HG03432 (cell line): ENCODE measurements at regions not wholly inside any gene's neighbourhood (a gene's known extent, or its start where the extent isn't known, plus 50 kb on each side); places are given as distances from the start of the nearest gene placed in this dataset.
"Not testable (repeated sequence)": the region's sequence is repeated elsewhere in the genome, so short reads cannot be mapped to it uniquely, and the experiment has no call there.

Experiments
- ATAC-seq: cut with Tn5 transposase; IDR thresholded peaks from one replicate; pipeline ENCODE4 v1.9.1; 2021; ENCODE audit warnings: mild to moderate bottlenecking, moderate library complexity; ENCODE audit not compliant: unreplicated experiment

GRCh38 chr6:132060591-132060990, 109.4 kb upstream of the CCN2 start:
- ATAC-seq: no peak

GRCh38 chr6:132058975-132059374, 107.8 kb upstream of the CCN2 start:
- no peak for ATAC-seq

DNA sequence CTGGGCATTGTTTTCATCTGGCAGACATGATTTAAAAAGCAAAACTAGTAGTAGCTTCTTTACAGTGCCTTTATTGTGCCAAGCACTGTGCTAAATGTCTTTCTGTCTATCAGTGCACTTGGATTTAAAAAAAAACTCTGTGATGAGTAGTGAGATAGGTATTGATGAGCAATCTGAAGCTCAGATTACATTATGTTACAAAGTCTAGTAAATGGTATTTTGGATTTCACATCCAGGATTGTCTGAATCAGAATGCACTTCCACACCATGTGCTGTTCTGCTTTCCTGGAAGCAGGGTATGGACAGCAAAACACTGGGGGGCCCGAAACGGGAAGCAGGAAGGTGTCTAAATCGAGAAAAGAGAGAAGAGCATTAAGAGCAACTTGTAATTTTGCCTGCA, 103.4 kb upstream of the CCN2 start:
- ATAC-seq: no peak

GRCh38 chr6:132053511-132053910, 102.3 kb upstream of the CCN2 start:
- no peak for ATAC-seq

GRCh38 chr6:132052096-132052495, 100.9 kb upstream of the CCN2 start:
- no peak for ATAC-seq

- ATAC-seq: no peak
Observed at GRCh38 chr6:132045877-132046276, 94.7 kb upstream of the CCN2 start.

DNA sequence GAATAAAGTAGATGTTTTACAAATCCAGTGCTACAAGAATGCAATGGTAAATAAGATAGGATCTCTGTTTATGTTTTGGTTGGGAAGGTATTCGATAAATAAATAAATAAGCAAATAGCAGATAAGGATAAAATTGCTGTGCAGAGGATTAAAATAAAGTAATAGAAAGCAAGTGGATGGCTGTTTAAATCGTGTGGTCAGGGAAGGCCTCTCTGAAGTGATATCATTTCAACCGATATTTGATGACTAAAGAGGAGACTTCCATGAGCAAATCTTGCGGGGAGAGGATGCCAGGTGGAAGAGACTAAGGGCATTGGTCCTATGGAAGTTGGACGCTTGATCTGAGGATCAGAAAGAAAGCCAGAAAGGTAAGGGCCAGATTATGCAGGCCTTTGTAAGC, 92.0 kb upstream of the CCN2 start:
- ATAC-seq: no peak

- ATAC-seq: no peak
Observed at GRCh38 chr6:132041706-132042105, 90.5 kb upstream of the CCN2 start.

- no peak for ATAC-seq
Observed at GRCh38 chr6:132028029-132028428, 76.9 kb upstream of the CCN2 start.

DNA sequence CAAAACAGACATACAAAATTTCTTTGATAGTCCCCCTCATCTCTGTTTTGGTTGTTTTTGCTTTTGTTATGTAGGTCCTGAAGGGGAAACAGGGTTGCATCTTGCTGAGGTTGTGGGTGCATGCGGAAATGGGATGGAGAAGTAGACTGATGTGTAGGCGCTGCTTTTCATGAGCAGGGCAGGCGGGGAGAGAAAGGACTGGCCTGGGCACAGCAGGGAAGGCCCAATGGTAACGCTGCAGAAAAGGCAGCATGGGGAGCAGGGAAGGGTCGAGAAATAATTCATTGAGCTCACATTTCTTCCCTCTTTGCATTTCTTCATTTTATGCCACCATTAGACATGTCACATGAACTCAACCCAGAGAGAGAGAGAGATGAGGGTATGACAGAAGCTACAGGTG, 74.3 kb upstream of the CCN2 start:
- ATAC-seq: no peak

DNA sequence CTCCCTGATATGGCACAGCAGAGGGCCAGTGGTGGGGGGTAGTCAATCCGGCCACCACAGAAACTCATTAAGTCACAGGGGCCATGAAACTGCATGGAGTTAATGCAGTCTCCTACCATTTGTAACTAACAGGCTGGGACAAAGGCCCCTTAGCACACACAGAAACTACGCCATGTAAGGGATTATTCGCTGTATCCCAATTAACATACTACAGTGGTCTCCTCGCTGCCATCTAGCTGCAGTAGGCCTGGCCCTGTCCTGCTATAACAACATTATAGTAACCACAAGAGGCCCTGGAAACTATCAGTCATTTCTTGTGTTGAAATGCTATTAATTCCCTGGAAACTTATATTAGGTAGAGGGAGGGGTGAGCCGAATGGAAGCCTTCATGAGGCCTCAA, 72.3 kb upstream of the CCN2 start:
- no peak for ATAC-seq

DNA sequence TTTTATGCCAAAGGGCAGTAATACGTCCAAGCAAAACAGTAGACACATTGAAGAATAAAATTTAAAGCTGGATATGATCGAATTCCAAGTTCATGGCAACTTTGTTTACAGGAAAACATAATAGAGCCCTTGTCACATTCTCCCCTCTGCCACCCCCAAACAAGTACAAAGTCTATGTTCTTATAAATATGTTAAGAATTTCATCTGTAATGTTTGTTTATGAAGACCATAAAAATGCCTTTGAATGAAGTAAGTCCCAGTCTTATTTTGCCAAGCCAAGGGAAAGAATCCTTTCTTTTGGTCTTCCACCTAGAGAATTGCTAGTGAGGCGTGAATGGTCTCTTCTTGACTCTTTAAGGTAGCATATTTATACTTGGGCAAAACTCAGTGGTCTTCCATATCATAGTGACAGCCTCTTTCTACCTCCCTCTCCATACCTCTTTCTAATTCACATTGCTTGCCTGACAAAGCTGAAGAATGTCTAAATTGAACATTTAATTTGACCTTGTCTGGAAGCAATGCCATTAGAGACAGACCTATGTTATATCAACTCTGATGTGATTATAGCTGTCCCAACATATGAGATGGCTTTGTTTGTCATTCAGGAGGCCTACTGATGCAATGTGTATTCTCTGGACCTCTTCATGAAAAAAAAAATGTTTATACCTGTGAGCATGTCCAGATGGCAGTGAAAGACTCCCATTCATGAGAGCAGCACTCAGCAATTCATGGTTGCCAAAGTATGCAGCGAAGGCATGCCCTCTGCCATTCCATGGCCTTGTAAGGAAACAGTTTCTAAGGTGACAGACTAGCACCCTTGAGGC, 70.6 kb upstream of the CCN2 start:
- ATAC-seq: no peak

GRCh38 chr6:132020918-132021317, 69.7 kb upstream of the CCN2 start:
- ATAC-seq: not testable (repeated sequence)

DNA sequence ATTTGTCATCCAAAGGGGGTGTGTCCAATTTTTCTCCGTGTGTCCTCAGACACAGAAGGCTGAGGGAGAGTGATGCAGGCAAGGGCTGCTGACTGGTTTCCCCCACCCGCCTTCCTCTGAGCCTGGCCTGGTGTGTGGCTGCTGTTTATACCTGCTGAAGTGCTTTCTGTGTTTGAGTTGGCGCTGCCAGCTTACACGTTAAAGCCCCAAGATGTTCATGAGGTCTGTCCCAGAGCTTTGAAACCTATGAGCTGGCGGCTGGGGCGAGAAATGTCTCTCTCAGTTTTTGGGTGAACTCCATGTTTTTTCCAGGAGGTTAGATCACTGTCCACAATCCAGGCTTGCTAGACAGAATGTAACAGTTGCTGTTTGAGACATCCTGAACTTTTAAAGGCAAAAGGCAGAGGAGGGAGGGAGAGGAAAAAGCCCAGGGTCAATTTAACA, 69.0 kb upstream of the CCN2 start:
- ATAC-seq: no peak

GRCh38 chr6:132019586-132019985, 68.4 kb upstream of the CCN2 start:
- no peak for ATAC-seq

GRCh38 chr6:132017942-132018341, 66.8 kb upstream of the CCN2 start:
- ATAC-seq: no peak

DNA sequence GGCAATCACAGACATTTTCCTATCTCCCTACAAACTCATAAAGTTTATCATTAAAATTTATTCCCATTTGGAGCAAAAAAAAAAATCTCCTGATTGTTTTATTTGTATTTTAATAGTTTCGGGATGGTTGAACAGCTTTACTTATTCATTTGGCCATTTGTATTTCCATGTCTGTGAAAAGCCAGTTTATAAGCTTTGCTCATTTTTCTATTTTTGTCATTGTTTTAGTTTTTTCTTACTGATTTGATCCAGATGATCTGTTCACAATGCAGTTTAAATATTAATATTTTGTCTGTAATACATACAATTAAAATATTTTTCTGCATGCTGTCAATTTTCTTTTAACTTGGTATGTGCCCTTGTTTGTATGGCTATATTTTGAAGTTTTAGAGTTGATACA, 65.2 kb upstream of the CCN2 start:
- ATAC-seq: no peak

DNA sequence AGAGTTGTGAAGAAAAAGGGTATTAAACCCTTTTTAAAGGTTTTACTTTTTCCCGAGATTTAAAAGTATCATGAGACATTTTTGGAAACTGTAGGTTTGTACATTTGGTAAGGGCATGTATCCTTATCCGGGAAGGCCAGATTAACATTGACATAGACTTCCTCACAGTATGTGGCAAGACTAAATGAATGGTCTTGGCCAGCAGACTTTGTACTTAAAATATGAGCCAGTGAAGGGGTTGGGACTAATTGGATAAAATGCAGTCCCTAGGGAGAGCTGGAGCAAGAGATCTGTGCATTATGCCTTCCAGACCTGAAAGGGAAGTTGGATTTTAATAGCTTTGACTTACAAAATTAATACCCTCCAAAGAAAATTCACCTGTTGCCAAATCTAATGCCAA, 60.4 kb upstream of the CCN2 start:
- no peak for ATAC-seq

- ATAC-seq: no peak
Observed at GRCh38 chr6:132009175-132009574, 58.0 kb upstream of the CCN2 start.

DNA sequence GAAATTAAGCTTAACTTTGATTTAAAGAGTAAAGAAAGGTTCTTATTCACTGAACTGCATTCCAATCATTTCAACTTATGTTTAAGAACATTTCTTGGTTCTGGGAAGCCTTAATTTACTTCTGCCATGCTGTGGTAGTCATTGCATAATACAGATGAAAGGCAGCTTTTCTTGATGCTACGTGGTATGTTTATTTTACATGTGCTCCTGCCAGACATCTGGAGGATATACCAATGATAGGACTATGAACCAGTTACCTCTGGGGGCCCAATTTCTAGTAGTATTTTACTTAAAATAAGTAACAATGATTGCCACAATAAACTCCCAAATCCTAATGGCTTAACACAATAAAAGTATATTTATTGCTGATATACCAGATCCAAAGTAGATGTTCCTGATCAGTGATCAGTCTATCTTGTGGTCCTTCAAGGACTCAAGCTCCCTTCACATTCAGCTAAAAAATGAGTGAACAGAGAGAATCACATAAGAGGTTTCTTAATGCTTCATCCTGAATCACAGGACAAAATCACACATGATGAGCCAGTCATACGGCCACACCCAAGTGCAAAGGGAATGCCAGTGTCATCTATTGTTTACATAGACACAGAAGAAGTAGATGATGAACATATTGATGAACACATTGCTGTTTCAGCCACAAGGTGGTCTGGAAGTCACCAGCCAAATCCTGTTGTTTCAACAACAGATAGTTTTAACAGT, 56.5 kb upstream of the CCN2 start:
- ATAC-seq: no peak

GRCh38 chr6:132005178-132005577, 54.0 kb upstream of the CCN2 start:
- no peak for ATAC-seq

DNA sequence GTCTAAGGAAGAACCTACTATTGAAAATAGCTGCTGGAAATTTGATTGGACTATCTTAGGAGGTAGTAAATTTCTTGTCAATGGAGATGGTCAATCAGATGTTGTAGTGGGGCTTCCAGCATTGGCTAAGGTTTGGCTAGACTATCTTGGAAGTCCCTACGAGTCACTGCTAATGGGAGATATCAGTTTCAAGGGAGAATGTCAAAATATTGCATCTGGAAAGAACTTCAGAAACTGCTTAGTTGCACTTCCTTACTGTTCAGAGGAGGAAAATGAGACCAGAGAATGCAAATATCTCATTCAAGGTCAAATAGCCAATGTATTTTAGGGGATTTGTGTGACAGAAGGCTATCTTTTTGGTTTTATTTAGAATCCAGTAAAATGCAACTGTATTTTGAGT, 53.5 kb upstream of the CCN2 start:
- no peak for ATAC-seq
